GM23338 (cell line): ENCODE measurements at regions not wholly inside any gene's neighbourhood (a gene's known extent, or its start where the extent isn't known, plus 50 kb on each side); places are given as distances from the start of the nearest gene placed in this dataset.

Experiments used
- ATAC-seq: fragments of 200-7000 bp; cut with Tn5 transposase; 3 replicates; pipeline ENCODE4 v1.9.1; 2020
- DNase-seq: peaks from one replicate; pipeline ENCODE4 v3.0.0-alpha.2; 2015; ENCODE audit warnings: low spot score
- H2AFZ ChIP-seq: fragments of 200-600 bp; sonication (generic); 2 replicates; pipeline ENCODE4 v1.8.0; 2016; ENCODE audit warnings: antibody characterized with exemption, mild to moderate bottlenecking, moderate library complexity
- H3F3A ChIP-seq: fragments of 200-600 bp; sonication (generic); replicated peaks from 2 replicates; pipeline ENCODE4 v1.8.0; 2017; ENCODE audit warnings: antibody characterized with exemption, mixed run types, low read depth
- H3K27ac ChIP-seq: fragments of 200-600 bp; sonication (generic); 2 replicates; pipeline ENCODE4 v1.6.1; 2016; ENCODE audit warnings: low read depth
- H3K27me3 ChIP-seq: fragments of 200-600 bp; sonication (generic); 2 replicates; pipeline ENCODE4 v1.8.0; 2016; ENCODE audit warnings: mild to moderate bottlenecking, mixed run types, moderate library complexity; ENCODE audit not compliant: insufficient read depth
- H3K36me3 ChIP-seq: fragments of 200-600 bp; sonication (generic); 2 replicates; pipeline ENCODE4 v1.8.0; 2016; ENCODE audit warnings: mild to moderate bottlenecking; ENCODE audit not compliant: insufficient read depth
- H3K4me1 ChIP-seq: fragments of 200-600 bp; sonication (generic); 2 replicates; pipeline ENCODE4 v1.8.0; 2016; ENCODE audit warnings: mild to moderate bottlenecking, moderate library complexity; ENCODE audit not compliant: insufficient read depth
- H3K4me2 ChIP-seq: fragments of 200-600 bp; sonication (generic); 2 replicates; pipeline ENCODE4 v1.7.1; 2017; ENCODE audit warnings: mixed run types
- H3K4me3 ChIP-seq: fragments of 200-600 bp; sonication (generic); 2 replicates; pipeline ENCODE4 v1.6.1; 2016; ENCODE audit warnings: mixed run types
- H3K79me2 ChIP-seq: fragments of 200-600 bp; sonication (generic); replicated peaks from 2 replicates; pipeline ENCODE4 v1.8.0; 2017; ENCODE audit warnings: mild to moderate bottlenecking; ENCODE audit not compliant: insufficient read depth
- H3K9me2 ChIP-seq: fragments of 200-600 bp; sonication (generic); 2 replicates; pipeline ENCODE4 v1.8.0; 2017; ENCODE audit not compliant: insufficient read depth
- H4K20me1 ChIP-seq: fragments of 200-600 bp; sonication (generic); replicated peaks from 2 replicates; pipeline ENCODE4 v1.8.0; 2017; ENCODE audit warnings: mild to moderate bottlenecking; ENCODE audit not compliant: insufficient read depth
- H3K27ac Mint-ChIP-seq: 2 replicates; pipeline ENCODE4 v1.8.0; 2020; ENCODE audit warnings: inconsistent platforms, mild to moderate bottlenecking, moderate library complexity, mixed read lengths
- H3K27me3 Mint-ChIP-seq: 3 replicates; pipeline ENCODE4 v1.8.0; 2022; ENCODE audit warnings: low read depth, mild to moderate bottlenecking, moderate library complexity, mixed read lengths, inconsistent platforms; ENCODE audit not compliant: insufficient read depth, poor library complexity
- H3K36me3 Mint-ChIP-seq: 3 replicates; pipeline ENCODE4 v1.8.0; 2021; ENCODE audit warnings: low read depth, mild to moderate bottlenecking, inconsistent platforms, moderate library complexity, mixed read lengths
- H3K4me1 Mint-ChIP-seq: 3 replicates; pipeline ENCODE4 v1.8.0; 2020; ENCODE audit warnings: mild to moderate bottlenecking, inconsistent platforms, mixed read lengths
- H3K4me3 Mint-ChIP-seq: 3 replicates; pipeline ENCODE4 v1.8.0; 2021; ENCODE audit warnings: moderate library complexity, mild to moderate bottlenecking, inconsistent platforms, mixed read lengths
- H3K9me3 Mint-ChIP-seq: 3 replicates; pipeline ENCODE4 v1.8.0; 2020; ENCODE audit warnings: moderate library complexity, mild to moderate bottlenecking, inconsistent platforms, mixed read lengths
- CREB1 ChIP-seq: fragments of 250-450 bp; sonication (Bioruptor Pico); IDR thresholded peaks from 2 replicates; pipeline ENCODE4 v1.5.0; 2020; ENCODE audit warnings: low read depth, mild to moderate bottlenecking, moderate library complexity
- CTCF ChIP-seq, 2 experiments: fragments of 200-600 bp in 1 of 2; sonication (generic) in 1 of 2; conservative IDR thresholded peaks; 2 replicates each; pipeline versions ENCODE4 v1.5.1 to v1.6.1; 2016 to 2017; ENCODE audit warnings: antibody characterized with exemption in 2 of 2, low read depth in 2 of 2, mild to moderate bottlenecking in 2 of 2, moderate library complexity in 1 of 2
- EZH2 ChIP-seq: fragments of 200-600 bp; sonication (generic); IDR thresholded peaks from one replicate; pipeline ENCODE4 v1.8.0; 2017; ENCODE audit warnings: antibody characterized with exemption, mild to moderate bottlenecking, low read depth; ENCODE audit not compliant: unreplicated experiment
- EZH2phosphoT487 ChIP-seq: fragments of 200-600 bp; sonication (generic); IDR thresholded peaks from one replicate; pipeline ENCODE4 v1.8.1; 2018; ENCODE audit warnings: antibody characterized with exemption; ENCODE audit not compliant: unreplicated experiment
- JUNB ChIP-seq: IDR thresholded peaks from one replicate; pipeline ENCODE4 v1.6.1; 2016; ENCODE audit warnings: antibody characterized with exemption; ENCODE audit not compliant: unreplicated experiment
- NANOG ChIP-seq: IDR thresholded peaks from 2 replicates; pipeline ENCODE4 v1.6.1; 2016; ENCODE audit warnings: antibody characterized with exemption, borderline replicate concordance
- POLR2AphosphoS5 ChIP-seq: IDR thresholded peaks from 2 replicates; pipeline ENCODE4 v1.6.1; 2016; ENCODE audit warnings: antibody characterized with exemption, low read depth
- REST ChIP-seq: IDR thresholded peaks from one replicate; pipeline ENCODE4 v1.6.1; 2018; ENCODE audit warnings: antibody characterized with exemption; ENCODE audit not compliant: unreplicated experiment
- STAT1 ChIP-seq: IDR thresholded peaks from one replicate; pipeline ENCODE4 v1.6.1; 2016; ENCODE audit warnings: antibody characterized with exemption; ENCODE audit not compliant: unreplicated experiment
- ZNF114 ChIP-seq: fragments of 250-450 bp; sonication (Bioruptor Pico); IDR thresholded peaks from 2 replicates; pipeline ENCODE4 v1.5.0; 2020; ENCODE audit warnings: mild to moderate bottlenecking, moderate library complexity
- ZNF331 ChIP-seq: fragments of 250-450 bp; sonication (Bioruptor Pico); IDR thresholded peaks from 2 replicates; pipeline ENCODE4 v1.5.0; 2020; ENCODE audit warnings: low read depth, mild to moderate bottlenecking, moderate library complexity
- TF ChIP-seq, protein P1 (sequence below): fragments of 250-450 bp; sonication (Bioruptor Pico); IDR thresholded peaks from 2 replicates; pipeline ENCODE4 v1.5.0; 2020; ENCODE audit warnings: mild to moderate bottlenecking, moderate library complexity
- TF ChIP-seq, protein P2 (sequence below): IDR thresholded peaks from 2 replicates; pipeline ENCODE4 v1.6.1; 2016; ENCODE audit warnings: antibody characterized with exemption

- TF ChIP-seq CTCF (conservative IDR thresholded peaks at IDR 0.05; ENCODE audit: low read depth in 2 of 2), result no peak
- no peak for TF ChIP-seq CREB1
- no peak for TF ChIP-seq ZNF331 (CRISPR knock-in tag)
- no peak for TF ChIP-seq STAT1
- no peak for TF ChIP-seq NANOG
Measured at GRCh38 chrX:128807367-128807766, 715.9 kb downstream of the SMARCA1 start (continued).

DNA sequence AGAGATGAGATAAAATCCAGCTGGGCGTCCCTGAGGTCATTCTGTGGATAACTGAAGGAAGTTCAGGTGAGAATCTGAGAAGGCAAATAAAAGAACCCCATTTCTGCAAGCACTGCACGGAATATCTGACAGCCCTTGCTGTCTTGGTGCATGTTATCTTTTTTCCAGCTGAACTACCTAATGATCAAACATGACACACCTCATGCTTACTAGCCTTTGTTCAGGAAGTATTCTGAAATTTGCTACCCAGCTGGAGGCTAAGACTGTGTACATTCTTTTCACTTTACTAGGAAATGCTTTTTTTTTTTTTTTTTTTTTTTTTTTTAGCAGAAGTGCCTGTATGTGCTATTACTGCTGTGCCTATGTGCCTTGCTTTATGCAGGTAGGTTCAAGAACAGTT, 718.1 kb downstream of the SMARCA1 start:
- ATAC-seq (no peak), DNase-seq (no peak)
- Mint-ChIP-seq H3K4me3 (no peak overlapping the region), H3K27me3 (no peaks in the 10 kb centered on the region), H3K9me3 (peaks cover 24% of the 10 kb centered on the region), H3K27ac (no peak overlapping the region), H3K36me3 (peaks cover 12% of the 10 kb centered on the region), H3K4me1 (no peaks in the 10 kb centered on the region; the same call in 2 of the 3 replicates)
- Histone ChIP-seq H3K4me2 (no peak overlapping the region), H3K4me1 (no peaks in the 10 kb centered on the region), H3K79me2 (no peaks in the 10 kb centered on the region), H3K27ac (no peak overlapping the region), H3K27me3 (no peaks in the 10 kb centered on the region), H3K9me2 (no peaks in the 10 kb centered on the region), H3K4me3 (no peak overlapping the region), H3F3A (no peaks in the 10 kb centered on the region), H3K36me3 (no peaks in the 10 kb centered on the region), H2AFZ (no peak overlapping the region), H4K20me1 (no peaks in the 10 kb centered on the region)
- no peak for TF ChIP-seq NANOG
- no peak for TF ChIP-seq JUNB
- TF ChIP-seq, protein P1, sequence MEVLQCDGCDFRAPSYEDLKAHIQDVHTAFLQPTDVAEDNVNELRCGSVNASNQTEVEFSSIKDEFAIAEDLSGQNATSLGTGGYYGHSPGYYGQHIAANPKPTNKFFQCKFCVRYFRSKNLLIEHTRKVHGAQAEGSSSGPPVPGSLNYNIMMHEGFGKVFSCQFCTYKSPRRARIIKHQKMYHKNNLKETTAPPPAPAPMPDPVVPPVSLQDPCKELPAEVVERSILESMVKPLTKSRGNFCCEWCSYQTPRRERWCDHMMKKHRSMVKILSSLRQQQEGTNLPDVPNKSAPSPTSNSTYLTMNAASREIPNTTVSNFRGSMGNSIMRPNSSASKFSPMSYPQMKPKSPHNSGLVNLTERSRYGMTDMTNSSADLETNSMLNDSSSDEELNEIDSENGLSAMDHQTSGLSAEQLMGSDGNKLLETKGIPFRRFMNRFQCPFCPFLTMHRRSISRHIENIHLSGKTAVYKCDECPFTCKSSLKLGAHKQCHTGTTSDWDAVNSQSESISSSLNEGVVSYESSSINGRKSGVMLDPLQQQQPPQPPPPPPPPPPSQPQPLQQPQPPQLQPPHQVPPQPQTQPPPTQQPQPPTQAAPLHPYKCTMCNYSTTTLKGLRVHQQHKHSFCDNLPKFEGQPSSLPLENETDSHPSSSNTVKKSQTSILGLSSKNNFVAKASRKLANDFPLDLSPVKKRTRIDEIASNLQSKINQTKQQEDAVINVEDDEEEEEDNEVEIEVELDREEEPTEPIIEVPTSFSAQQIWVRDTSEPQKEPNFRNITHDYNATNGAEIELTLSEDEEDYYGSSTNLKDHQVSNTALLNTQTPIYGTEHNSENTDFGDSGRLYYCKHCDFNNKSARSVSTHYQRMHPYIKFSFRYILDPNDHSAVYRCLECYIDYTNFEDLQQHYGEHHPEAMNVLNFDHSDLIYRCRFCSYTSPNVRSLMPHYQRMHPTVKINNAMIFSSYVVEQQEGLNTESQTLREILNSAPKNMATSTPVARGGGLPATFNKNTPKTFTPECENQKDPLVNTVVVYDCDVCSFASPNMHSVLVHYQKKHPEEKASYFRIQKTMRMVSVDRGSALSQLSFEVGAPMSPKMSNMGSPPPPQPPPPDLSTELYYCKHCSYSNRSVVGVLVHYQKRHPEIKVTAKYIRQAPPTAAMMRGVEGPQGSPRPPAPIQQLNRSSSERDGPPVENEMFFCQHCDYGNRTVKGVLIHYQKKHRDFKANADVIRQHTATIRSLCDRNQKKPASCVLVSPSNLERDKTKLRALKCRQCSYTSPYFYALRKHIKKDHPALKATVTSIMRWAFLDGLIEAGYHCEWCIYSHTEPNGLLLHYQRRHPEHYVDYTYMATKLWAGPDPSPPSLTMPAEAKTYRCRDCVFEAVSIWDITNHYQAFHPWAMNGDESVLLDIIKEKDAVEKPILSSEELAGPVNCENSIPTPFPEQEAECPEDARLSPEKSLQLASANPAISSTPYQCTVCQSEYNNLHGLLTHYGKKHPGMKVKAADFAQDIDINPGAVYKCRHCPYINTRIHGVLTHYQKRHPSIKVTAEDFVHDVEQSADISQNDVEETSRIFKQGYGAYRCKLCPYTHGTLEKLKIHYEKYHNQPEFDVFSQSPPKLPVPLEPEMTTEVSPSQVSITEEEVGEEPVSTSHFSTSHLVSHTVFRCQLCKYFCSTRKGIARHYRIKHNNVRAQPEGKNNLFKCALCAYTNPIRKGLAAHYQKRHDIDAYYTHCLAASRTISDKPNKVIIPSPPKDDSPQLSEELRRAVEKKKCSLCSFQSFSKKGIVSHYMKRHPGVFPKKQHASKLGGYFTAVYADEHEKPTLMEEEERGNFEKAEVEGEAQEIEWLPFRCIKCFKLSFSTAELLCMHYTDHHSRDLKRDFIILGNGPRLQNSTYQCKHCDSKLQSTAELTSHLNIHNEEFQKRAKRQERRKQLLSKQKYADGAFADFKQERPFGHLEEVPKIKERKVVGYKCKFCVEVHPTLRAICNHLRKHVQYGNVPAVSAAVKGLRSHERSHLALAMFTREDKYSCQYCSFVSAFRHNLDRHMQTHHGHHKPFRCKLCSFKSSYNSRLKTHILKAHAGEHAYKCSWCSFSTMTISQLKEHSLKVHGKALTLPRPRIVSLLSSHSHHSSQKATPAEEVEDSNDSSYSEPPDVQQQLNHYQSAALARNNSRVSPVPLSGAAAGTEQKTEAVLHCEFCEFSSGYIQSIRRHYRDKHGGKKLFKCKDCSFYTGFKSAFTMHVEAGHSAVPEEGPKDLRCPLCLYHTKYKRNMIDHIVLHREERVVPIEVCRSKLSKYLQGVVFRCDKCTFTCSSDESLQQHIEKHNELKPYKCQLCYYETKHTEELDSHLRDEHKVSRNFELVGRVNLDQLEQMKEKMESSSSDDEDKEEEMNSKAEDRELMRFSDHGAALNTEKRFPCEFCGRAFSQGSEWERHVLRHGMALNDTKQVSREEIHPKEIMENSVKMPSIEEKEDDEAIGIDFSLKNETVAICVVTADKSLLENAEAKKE (CRISPR knock-in tag), result no peak
- TF ChIP-seq, protein P2, sequence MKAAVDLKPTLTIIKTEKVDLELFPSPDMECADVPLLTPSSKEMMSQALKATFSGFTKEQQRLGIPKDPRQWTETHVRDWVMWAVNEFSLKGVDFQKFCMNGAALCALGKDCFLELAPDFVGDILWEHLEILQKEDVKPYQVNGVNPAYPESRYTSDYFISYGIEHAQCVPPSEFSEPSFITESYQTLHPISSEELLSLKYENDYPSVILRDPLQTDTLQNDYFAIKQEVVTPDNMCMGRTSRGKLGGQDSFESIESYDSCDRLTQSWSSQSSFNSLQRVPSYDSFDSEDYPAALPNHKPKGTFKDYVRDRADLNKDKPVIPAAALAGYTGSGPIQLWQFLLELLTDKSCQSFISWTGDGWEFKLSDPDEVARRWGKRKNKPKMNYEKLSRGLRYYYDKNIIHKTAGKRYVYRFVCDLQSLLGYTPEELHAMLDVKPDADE, result no peak
- TF ChIP-seq REST, result no peak
- no peak for TF ChIP-seq POLR2AphosphoS5
- no peak for TF ChIP-seq ZNF114 (CRISPR knock-in tag)
- TF ChIP-seq EZH2, result no peak
- no peak for TF ChIP-seq ZNF331 (CRISPR knock-in tag)
- TF ChIP-seq EZH2phosphoT487, result no peak
